CD14-positive monocyte (primary cell): ENCODE measurements at regions not wholly inside any gene's neighbourhood (a gene's known extent, or its start where the extent isn't known, plus 50 kb on each side); places are given as distances from the start of the nearest gene placed in this dataset.

ENCODE experiments used
- DNase-seq, 3 donors: peaks; one replicate each; pipeline ENCODE4 v3.0.0-alpha.2; 2011 to 2022
- H2AFZ ChIP-seq: 2 replicates; pipeline ENCODE4 v1.6.0; 2012; ENCODE audit warnings: mild to moderate bottlenecking, low read depth, low read length, inconsistent platforms; ENCODE audit not compliant: insufficient read depth, poor library complexity, severe bottlenecking
- H3K27ac ChIP-seq, 2 donors: 1 replicate in 1 of 2; 2 replicates in 1 of 2; pipeline ENCODE4 v1.5.1; 2012 to 2013; ENCODE audit warnings: low read length in 2 of 2, control low read depth in 1 of 2, inconsistent platforms in 1 of 2, low read depth in 1 of 2, mild to moderate bottlenecking in 1 of 2
- H3K27me3 ChIP-seq, 2 donors: one replicate each; pipeline versions ENCODE4 v1.6.0 to v1.6.1; 2011 to 2013; ENCODE audit warnings: low read length in 2 of 2; ENCODE audit not compliant: control insufficient read depth in 2 of 2, insufficient read depth in 2 of 2
- H3K36me3 ChIP-seq, 2 donors: replicated peaks in 1 of 2; 1 replicate in 1 of 2; 2 replicates in 1 of 2; pipeline versions ENCODE4 v1.5.1 to v1.6.1; 2012 to 2013; ENCODE audit warnings: low read length in 2 of 2, control low read depth in 1 of 2, inconsistent platforms in 1 of 2, mild to moderate bottlenecking in 1 of 2; ENCODE audit not compliant: insufficient read depth in 2 of 2, control insufficient read depth in 1 of 2
- H3K4me1 ChIP-seq, 2 donors: 1 replicate in 1 of 2; 2 replicates in 1 of 2; pipeline versions ENCODE4 v1.5.1 to v1.6.1; 2012 to 2013; ENCODE audit warnings: low read length in 2 of 2, control low read depth in 1 of 2, inconsistent platforms in 1 of 2, mild to moderate bottlenecking in 1 of 2, moderate library complexity in 1 of 2; ENCODE audit not compliant: insufficient read depth in 2 of 2, control insufficient read depth in 1 of 2
- H3K4me2 ChIP-seq: replicated peaks from 2 replicates; pipeline ENCODE3; 2012; ENCODE audit warnings: low read length, moderate library complexity, mild to moderate bottlenecking; ENCODE audit not compliant: poor library complexity, severe bottlenecking; ENCODE audit errors: extremely low read depth
- H3K4me3 ChIP-seq, 3 experiments: fragments of 200-600 bp in 1 of 3; sonication (generic) in 1 of 3; replicated peaks in 1 of 3; 1 replicate in 2 of 3; 2 replicates in 1 of 3; pipeline ENCODE4 v1.5.1; 2011 to 2013; ENCODE audit warnings: low read length in 3 of 3, mild to moderate bottlenecking in 3 of 3, control low read depth in 2 of 3, low read depth in 2 of 3, inconsistent platforms in 1 of 3, moderate library complexity in 1 of 3
- H3K79me2 ChIP-seq: 2 replicates; pipeline ENCODE4 v1.6.0; 2012; ENCODE audit warnings: mild to moderate bottlenecking, control low read depth, inconsistent platforms, low read length, moderate library complexity; ENCODE audit not compliant: insufficient read depth
- H3K9ac ChIP-seq: 2 replicates; pipeline ENCODE4 v1.6.0; 2017; ENCODE audit warnings: low read length, mild to moderate bottlenecking; ENCODE audit not compliant: insufficient read depth, poor library complexity, severe bottlenecking
- H3K9me3 ChIP-seq, 2 donors: replicated peaks in 1 of 2; 1 replicate in 1 of 2; 2 replicates in 1 of 2; pipeline versions ENCODE4 v1.5.1 to v1.6.1; 2012 to 2013; ENCODE audit warnings: low read length in 2 of 2, control low read depth in 1 of 2; ENCODE audit not compliant: control insufficient read depth in 1 of 2, insufficient read depth in 1 of 2
- H4K20me1 ChIP-seq: 2 replicates; pipeline ENCODE4 v1.6.0; 2012; ENCODE audit warnings: mild to moderate bottlenecking, low read length, control low read depth, moderate library complexity; ENCODE audit not compliant: insufficient read depth
- H3K27ac Mint-ChIP-seq, 7 donors: one replicate each; pipeline ENCODE4 v1.8.0; 2020; ENCODE audit warnings: mild to moderate bottlenecking in 7 of 7, mixed read lengths in 7 of 7, moderate library complexity in 6 of 7, inconsistent platforms in 2 of 7
- H3K27me3 Mint-ChIP-seq, 3 donors: one replicate each; pipeline ENCODE4 v1.8.0; 2021 to 2022; ENCODE audit warnings: low read depth in 3 of 3, mild to moderate bottlenecking in 3 of 3, mixed read lengths in 3 of 3, moderate library complexity in 3 of 3, inconsistent platforms in 1 of 3
- H3K36me3 Mint-ChIP-seq, 2 donors: one replicate each; pipeline ENCODE4 v1.8.0; 2020; ENCODE audit warnings: mixed read lengths in 2 of 2, inconsistent platforms in 1 of 2, mild to moderate bottlenecking in 1 of 2
- H3K4me1 Mint-ChIP-seq: one replicate; pipeline ENCODE4 v1.8.0; 2020; ENCODE audit warnings: mild to moderate bottlenecking, mixed read lengths
- H3K4me3 Mint-ChIP-seq, 2 donors: one replicate each; pipeline ENCODE4 v1.8.0; 2020; ENCODE audit warnings: mild to moderate bottlenecking in 2 of 2, mixed read lengths in 2 of 2, moderate library complexity in 1 of 2
- H3K9me3 Mint-ChIP-seq, 7 donors: one replicate each; pipeline ENCODE4 v1.8.0; 2020 to 2022; ENCODE audit warnings: mixed read lengths in 7 of 7, mild to moderate bottlenecking in 6 of 7, moderate library complexity in 6 of 7, inconsistent platforms in 2 of 7
- WGBS: methylation state at CpG from one replicate; pipeline ENCODE4 v1.1.5; 2013; ENCODE audit warnings: missing lambda C conversion rate; ENCODE audit not compliant: insufficient coverage; 5-methylcytosine and 5-hydroxymethylcytosine counted together
- intact Hi-C, 2 donors: fragments of 100-400 bp; cut with micrococcal nuclease; formaldehyde crosslinking; loops; one replicate each; pipeline versions ENCODE4 v1.15.0 to v1.15.1; 2023
- TF ChIP-seq, protein P1 (sequence below): fragments of 200-600 bp; IDR thresholded peaks from one replicate; pipeline ENCODE4 v1.8.0; 2022; ENCODE audit warnings: antibody characterized with exemption, mild to moderate bottlenecking

DNA sequence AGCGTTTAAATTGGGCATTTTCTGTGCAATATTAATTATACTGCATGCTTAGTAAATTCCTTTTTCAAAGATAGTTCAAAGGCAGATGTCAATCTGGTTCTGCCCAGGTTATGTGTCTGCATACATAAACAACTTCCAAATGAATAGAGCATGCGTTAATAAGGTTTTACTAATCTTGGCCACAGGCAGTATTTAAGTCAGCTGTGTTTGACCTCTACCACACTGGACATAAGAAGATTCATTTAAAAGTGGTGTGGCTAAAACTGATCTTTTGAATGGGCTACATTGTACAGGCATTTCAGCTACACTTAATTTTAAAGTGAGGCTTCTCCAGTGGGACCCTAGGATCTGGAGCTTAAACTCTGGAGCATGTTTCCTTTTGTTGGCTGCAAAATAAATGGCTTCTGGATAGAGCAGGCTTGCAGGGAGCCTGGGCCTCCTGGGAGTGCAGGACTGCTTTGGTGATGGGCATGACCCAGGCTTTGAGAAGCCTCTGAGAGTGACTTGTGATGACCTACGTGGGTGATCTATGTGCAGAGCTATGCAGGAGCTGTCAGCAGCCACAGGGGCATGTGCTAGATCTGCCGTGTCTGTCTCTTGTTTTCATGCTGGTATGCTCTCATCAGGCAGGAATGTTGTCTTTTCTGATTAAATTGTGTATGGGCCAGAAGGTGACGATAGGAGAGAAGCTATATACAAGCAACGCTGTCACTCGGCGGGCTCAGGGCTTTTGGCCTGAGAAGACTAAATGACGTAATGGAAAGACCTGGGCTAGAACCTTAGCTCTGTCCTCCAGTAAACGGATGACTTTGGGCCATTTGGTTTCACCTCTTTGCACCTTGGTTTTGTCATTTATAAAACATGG is 331.2 kb downstream of the QKI start:
- Mint-ChIP-seq H3K4me3 (no peak overlapping the region), H3K9me3 (peaks cover 0 to 10% (median 5%) of the 10 kb centered on the region in 7 donors), H3K4me1 (peaks cover 8% of the 10 kb centered on the region), H3K27ac (no peak overlapping the region), H3K36me3 (peaks cover 5 to 7% of the 10 kb centered on the region in 2 donors), H3K27me3 (peaks cover 21 to 63% (median 40%) of the 10 kb centered on the region in 3 donors)
- Histone ChIP-seq H3K27me3 (peaks cover 0 to 17% of the 10 kb centered on the region in 2 donors), H3K9me3 (no peaks in the 10 kb centered on the region), H3K27ac (no peak overlapping the region), H3K9ac (no peak overlapping the region), H3K79me2 (no peaks in the 10 kb centered on the region), H3K4me3 (no peak overlapping the region), H3K36me3 (no peaks in the 10 kb centered on the region), H3K4me1 (peaks cover 6 to 7% of the 10 kb centered on the region in 2 donors), H4K20me1 (no peaks in the 10 kb centered on the region), H3K4me2 (no peak overlapping the region), H2AFZ (no peak overlapping the region)
- TF ChIP-seq, protein P1, sequence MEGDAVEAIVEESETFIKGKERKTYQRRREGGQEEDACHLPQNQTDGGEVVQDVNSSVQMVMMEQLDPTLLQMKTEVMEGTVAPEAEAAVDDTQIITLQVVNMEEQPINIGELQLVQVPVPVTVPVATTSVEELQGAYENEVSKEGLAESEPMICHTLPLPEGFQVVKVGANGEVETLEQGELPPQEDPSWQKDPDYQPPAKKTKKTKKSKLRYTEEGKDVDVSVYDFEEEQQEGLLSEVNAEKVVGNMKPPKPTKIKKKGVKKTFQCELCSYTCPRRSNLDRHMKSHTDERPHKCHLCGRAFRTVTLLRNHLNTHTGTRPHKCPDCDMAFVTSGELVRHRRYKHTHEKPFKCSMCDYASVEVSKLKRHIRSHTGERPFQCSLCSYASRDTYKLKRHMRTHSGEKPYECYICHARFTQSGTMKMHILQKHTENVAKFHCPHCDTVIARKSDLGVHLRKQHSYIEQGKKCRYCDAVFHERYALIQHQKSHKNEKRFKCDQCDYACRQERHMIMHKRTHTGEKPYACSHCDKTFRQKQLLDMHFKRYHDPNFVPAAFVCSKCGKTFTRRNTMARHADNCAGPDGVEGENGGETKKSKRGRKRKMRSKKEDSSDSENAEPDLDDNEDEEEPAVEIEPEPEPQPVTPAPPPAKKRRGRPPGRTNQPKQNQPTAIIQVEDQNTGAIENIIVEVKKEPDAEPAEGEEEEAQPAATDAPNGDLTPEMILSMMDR: no peak
- intact Hi-C loops: no loop called here
- DNase-seq: no peak
- 95% methylated on average over 6 of the region's 10 CpGs for WGBS

DNA sequence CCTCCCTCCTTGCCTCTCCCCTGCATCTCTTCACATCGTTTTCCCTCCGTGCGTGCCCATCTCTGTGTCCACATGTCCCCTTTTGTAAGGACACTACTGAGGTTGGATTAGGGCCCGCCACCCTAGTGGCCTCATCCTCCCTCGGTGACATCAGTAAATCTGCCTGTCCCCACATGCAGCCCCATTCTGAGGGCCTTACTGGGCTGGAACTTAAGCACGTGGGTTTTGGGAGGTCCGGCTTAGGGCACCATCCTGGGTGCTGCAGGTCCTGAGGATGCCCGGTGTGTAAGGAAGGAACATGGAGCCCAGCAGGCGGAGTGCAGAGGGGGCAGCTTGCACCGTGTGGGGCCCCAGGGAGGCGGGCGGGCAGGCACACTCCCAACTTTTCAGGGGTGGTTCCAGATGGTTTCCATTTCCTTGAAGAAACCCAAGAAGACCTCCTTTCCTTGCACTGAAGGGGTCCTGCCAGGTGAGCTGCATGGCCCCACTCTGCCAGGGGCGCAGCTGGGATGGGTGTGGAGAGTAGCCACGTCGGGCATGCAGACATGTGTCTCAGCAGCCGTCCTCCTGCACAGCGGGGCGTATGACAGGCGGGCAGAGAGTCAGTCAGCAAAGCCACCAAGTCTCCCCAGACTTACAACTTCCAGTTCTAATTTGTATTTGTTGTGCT is 329.9 kb downstream of the QKI start:
- Histone ChIP-seq H3K79me2 (no peaks in the 10 kb centered on the region), H4K20me1 (no peaks in the 10 kb centered on the region), H3K9ac (no peak overlapping the region), H3K4me2 (no peak overlapping the region), H3K27ac (no peak overlapping the region), H3K4me3 (no peak overlapping the region), H3K27me3 (peaks cover 0 to 4% of the 10 kb centered on the region in 2 donors), H2AFZ (no peak overlapping the region), H3K36me3 (no peaks in the 10 kb centered on the region), H3K9me3 (no peaks in the 10 kb centered on the region), H3K4me1 (no peaks in the 10 kb centered on the region)
- Mint-ChIP-seq H3K4me1 (no peaks in the 10 kb centered on the region), H3K4me3 (no peak overlapping the region), H3K9me3 (peaks cover 0 to 8% (median 4%) of the 10 kb centered on the region in 7 donors), H3K27me3 (peaks cover 12 to 54% (median 33%) of the 10 kb centered on the region in 3 donors), H3K36me3 (no peaks in the 10 kb centered on the region), H3K27ac (no peak overlapping the region)
- intact Hi-C loops: no loop called here
- TF ChIP-seq, protein P1: no peak
- 91% methylated on average over 9 of the region's 19 CpGs for WGBS
- DNase-seq: no peak
